NB4 (cell line): ENCODE measurements at regions not wholly inside any gene's neighbourhood (a gene's known extent, or its start where the extent isn't known, plus 50 kb on each side); places are given as distances from the start of the nearest gene placed in this dataset.

Experiments
- TF ChIP-seq, protein P1 (sequence below): IDR thresholded peaks from one replicate; pipeline ENCODE4 v1.5.1; 2012; ENCODE audit warnings: low read depth, low read length
- TF ChIP-seq, protein P2 (sequence below): IDR thresholded peaks from 2 replicates; pipeline ENCODE4 v1.6.1; 2011; ENCODE audit warnings: low read depth, low read length

- TF ChIP-seq, protein P1, sequence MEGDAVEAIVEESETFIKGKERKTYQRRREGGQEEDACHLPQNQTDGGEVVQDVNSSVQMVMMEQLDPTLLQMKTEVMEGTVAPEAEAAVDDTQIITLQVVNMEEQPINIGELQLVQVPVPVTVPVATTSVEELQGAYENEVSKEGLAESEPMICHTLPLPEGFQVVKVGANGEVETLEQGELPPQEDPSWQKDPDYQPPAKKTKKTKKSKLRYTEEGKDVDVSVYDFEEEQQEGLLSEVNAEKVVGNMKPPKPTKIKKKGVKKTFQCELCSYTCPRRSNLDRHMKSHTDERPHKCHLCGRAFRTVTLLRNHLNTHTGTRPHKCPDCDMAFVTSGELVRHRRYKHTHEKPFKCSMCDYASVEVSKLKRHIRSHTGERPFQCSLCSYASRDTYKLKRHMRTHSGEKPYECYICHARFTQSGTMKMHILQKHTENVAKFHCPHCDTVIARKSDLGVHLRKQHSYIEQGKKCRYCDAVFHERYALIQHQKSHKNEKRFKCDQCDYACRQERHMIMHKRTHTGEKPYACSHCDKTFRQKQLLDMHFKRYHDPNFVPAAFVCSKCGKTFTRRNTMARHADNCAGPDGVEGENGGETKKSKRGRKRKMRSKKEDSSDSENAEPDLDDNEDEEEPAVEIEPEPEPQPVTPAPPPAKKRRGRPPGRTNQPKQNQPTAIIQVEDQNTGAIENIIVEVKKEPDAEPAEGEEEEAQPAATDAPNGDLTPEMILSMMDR: no peak
- TF ChIP-seq, protein P2, sequence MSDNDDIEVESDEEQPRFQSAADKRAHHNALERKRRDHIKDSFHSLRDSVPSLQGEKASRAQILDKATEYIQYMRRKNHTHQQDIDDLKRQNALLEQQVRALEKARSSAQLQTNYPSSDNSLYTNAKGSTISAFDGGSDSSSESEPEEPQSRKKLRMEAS: no peak
Observed at GRCh38 chr10:10596256-10596655, 421.4 kb upstream of the CELF2 start.
